ENCODE measurements at regions not wholly inside any gene's neighbourhood (a gene's known extent, or its start where the extent isn't known, plus 50 kb on each side); places are given as distances from the start of the nearest gene placed in this dataset.

GRCh38 chr4:38311495-38312126 is 351.4 kb downstream of the PTTG2 start:
- TF ChIP-seq CTCF (IDR thresholded peaks at IDR 0.05) (no peak), POLR2A (IDR thresholded peaks at IDR 0.05) (no peak)
